HG02943 (cell line): ENCODE measurements at regions not wholly inside any gene's neighbourhood (a gene's known extent, or its start where the extent isn't known, plus 50 kb on each side); places are given as distances from the start of the nearest gene placed in this dataset.
"Not testable (repeated sequence)": the region's sequence is repeated elsewhere in the genome, so short reads cannot be mapped to it uniquely, and the experiment has no call there.

Experiments
- ATAC-seq: cut with Tn5 transposase; IDR thresholded peaks from one replicate; pipeline ENCODE4 v1.9.1; 2021; ENCODE audit warnings: mild to moderate bottlenecking, low read depth, moderate library complexity; ENCODE audit not compliant: unreplicated experiment

DNA sequence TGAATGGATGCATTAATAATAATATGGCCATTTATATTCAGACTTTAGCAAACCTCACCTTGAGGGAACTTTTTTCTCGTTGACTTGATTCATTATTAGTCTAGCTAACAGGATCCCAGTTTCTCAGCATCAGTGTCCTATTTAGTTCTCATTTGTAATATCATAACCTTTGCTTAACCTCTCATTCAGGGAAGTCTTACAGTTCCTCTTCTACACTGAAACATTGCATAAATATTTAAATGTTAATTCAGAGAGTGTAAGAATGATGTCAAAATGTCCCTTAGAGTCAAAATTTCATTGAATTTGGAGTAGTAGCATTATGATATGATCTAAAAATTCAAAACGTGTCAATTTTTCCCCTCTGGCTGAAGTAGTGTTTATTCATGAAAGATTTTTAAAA, 650.1 kb downstream of the EFNA5 start:
- ATAC-seq: no peak

- ATAC-seq: no peak
These were observed 653.1 kb downstream of the EFNA5 start for GRCh38 chr5:107017616-107018015.

- ATAC-seq: no peak
These were observed 658.4 kb downstream of the EFNA5 start for GRCh38 chr5:107012371-107012770.

DNA sequence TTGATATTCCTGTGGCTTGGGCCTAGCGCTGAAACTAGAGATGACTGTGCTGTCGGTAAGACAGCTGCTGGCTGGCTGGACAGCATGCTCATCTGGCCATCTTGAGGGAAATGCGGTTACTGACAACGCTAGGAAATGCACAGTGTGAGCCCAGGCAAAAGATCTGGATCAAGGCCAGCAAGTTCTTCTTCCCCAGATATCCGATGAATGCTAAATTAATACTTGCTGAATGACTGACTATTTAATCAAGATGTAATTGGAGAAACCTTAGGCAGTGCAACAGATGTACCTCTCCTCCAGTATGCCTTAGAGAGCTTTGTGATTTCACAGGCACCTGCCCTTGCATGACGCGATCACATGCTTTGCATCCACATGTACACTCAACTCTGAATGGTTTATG, 659.1 kb downstream of the EFNA5 start:
- ATAC-seq: no peak

- ATAC-seq: no peak
These were observed 660.7 kb downstream of the EFNA5 start for GRCh38 chr5:107010060-107010459.

DNA sequence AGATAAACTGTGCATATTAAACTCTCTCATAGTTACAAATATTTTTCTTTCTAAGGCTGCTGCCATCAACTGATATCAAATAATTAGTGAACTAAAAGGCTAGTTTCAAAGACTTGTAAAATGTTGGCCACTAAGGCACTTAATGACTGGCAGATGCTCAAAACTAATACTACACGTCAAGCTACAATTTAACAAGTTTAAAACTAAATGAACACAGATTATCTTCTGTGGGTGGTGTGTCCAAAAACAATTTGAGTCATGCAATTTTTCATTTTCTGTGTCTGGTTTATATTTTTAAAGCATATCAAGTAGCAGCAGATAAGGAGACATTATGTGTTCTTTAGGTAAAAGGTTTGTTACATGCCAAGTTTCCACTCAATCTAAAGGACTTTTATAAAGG, 665.1 kb downstream of the EFNA5 start:
- no peak for ATAC-seq

- ATAC-seq: no peak
These were observed 665.6 kb downstream of the EFNA5 start for GRCh38 chr5:107005161-107005560.

- ATAC-seq: no peak
These were observed 668.6 kb downstream of the EFNA5 start for GRCh38 chr5:107002115-107002514.

DNA sequence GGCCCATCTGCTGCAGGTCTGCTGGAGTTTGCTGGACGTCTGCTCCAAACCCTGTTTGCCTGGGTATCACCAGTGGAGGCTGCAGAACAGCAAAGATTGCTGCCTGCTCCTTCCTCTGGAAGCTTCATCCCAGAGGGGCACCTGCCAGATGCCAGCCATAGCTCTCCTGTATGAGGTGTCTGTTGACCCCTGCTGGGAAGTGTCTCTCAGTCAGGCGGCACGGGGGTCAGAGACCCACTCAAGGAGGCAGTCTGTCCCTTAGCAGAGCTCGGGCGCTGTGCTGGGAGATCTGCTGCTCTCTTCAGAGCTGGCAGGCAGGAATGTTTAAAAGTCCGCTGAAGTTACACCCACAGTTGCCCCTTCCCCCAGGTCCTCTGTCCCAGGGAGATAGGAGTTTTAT, 671.2 kb downstream of the EFNA5 start:
- ATAC-seq: not testable (repeated sequence)

- no peak for ATAC-seq
These were observed 684.7 kb downstream of the EFNA5 start for GRCh38 chr5:106986006-106986405.

DNA sequence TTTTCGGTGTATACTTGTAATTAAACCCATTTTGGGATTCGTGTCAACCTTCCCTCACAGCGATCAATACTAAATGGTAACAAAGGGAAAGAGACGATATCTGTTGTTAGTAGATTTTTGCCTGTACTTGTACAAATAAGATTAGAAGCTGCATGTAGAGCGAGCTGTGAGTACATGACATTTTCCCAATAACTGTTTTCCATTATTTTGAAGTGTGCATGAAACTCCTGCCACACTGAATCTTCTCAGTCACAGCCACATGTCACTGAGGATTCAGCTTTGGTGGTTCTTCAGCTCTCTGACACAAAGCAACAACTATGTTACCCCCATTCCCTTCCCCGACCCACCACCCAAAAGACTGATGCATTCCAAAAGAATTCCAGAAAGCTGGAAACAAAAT, 685.6 kb downstream of the EFNA5 start:
- ATAC-seq: no peak

DNA sequence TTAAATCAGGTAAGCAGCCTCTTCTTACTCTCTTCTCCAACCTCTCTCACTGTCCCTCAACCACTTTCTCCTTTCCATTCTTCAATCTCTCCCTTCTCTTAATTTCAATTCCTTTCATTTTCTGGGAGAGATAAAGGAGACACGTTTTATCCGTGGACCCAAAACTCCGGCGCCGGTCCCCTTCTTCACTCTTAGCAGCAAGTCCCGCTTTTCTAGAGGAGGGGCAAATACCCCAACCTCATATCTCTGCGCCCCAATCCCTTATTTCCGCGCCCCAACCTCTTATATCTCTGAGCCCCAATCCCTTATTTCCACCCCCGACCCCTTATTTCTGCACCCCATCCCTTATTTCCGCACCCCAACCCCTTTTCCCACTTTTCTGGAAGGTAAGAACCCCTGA, 691.6 kb downstream of the EFNA5 start:
- not testable (repeated sequence) for ATAC-seq

DNA sequence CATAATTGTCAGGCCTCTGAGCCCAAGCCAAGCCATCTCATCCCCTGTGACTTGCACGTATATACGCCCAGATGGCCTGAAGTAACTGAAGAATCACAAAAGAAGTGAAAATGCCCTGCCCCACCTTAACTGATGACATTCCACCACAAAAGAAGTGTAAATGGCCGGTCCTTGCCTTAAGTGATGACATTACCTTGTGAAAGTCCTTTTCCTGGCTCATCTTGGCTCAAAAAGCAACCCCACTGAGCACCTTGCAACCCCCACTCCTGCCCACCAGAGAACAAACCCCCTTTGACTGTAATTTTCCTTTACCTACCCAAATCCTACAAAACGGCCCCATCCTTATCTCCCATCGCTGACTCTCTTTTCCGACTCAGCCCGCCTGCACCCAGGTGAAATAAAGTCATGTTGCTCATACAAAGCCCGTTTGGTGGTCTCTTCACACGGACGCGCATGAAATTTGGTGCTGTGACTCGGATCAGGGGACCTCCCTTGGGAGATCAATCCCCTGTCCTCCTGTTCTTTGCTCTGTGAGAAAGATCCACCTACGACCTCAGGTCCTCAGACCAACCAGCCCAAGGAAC, 692.1 kb downstream of the EFNA5 start:
- ATAC-seq: not testable (repeated sequence)

DNA sequence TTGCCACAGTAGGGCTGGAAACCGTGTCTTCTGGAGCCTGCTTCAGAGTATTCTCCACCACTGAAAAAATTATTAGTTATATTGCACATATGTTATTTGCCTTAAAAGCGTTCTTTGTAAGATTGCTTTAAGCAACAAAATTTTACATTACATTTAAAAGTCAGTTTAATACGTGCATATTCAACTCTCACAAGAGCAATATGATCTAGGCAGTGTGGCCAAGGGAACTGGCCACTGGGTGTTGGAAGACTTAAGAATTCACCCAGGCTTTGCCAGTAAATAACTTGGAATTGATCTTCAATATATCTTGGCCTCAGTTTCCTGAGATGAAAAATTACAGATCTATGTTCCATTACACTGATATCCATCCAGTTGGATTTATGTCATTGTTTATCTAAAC, 694.4 kb downstream of the EFNA5 start:
- ATAC-seq: no peak

GRCh38 chr5:106974272-106974671, 696.5 kb downstream of the EFNA5 start:
- ATAC-seq: no peak

DNA sequence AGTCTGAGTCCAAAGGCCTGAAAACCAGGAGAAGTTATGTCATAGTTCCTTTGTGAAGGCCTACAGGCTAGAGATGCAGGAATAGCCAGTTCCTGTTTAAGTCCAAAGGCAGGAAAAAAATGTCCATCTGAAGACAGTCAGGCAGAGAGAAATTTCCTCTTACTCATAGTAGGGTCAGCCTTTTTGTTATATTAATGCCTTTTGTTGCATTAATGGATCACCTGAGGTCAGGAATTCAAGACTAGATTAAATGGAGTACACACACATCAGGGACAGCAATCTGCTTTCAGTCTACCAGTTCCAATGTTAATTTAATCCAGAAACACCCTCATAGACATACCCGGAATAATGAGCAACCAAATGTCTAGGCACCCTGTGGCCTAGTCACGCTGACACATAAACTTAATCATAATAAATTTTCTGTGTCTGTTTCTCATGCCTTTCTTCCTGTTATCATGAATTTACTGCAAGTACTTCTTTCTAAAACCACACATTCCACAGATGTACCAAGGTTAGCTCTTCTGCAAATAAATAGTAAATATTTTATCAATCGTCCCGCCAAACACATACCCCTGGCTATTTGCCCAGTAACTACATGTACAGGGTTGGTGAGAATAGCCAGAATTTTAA, 703.9 kb downstream of the EFNA5 start:
- ATAC-seq: no peak

DNA sequence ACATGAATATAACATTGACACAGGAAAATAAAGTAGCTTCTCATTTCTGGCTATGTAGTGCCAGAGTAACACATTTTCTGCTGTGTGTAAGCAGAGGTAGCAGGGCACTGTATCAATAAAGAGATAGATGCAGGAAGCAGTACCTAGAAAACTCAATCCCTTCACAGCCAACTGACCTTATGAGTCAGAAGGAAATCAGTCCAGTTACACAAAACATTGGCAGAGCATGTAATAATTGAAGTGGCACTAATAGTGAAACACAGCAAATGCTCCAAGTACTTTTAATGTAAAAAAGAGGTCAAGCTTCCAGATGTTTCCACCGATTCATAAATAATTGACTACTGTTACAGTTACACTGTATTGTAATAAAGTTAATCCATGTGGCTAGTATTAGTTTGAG, 706.6 kb downstream of the EFNA5 start:
- no peak for ATAC-seq

DNA sequence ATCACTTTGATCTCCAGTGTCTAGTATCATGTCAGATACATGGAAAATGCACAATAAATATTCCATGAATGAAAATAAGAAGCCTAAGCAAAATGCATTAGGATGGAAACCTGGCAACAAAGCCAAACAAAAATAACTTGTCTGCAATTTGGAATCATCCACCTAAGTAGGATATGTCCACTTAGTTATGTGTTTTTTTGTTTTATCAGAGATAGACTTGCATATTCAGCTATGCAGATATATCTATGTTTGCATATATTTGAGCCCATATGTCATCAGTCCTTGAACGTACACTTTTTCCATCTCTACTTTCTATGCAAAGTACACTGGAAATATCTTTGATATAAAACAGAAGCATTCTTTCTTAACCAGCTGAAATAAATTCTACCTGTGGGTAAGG, 707.1 kb downstream of the EFNA5 start:
- ATAC-seq: no peak

DNA sequence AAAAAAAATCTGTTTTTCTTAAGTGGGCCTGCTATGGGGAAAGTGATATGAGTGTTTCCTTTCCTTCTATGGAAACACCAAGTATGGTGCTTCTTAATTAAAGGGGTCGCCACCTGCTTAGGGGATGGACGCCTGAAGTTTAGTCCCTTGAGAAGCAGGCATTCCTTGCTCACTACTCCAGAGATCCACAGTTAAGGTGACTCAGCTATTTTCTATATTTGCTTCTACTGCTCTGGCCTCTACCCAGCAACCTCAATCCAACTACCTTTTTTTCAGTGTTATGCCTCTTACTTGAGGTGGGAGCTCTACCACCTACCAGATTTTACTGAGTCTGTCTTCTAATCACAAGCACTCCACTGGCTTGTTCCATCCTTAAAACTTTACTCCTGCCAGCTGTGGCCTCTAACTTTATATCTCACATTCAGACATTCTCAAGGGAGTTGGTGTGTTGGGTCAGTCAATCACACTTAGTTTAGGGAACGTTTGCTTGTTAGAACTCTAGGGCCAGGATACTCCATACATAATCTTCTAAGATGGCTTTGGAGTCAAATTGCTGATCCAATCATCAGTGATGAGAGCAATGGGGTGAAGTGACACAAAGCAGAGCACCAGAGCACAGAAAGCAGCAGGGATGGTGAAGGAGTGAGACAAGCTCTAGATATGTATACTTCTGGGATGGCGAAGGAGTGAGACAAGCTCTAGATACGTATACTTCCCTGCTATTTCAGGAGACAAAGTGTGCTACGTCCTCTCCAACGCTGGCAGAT, 708.1 kb downstream of the EFNA5 start:
- ATAC-seq: no peak

DNA sequence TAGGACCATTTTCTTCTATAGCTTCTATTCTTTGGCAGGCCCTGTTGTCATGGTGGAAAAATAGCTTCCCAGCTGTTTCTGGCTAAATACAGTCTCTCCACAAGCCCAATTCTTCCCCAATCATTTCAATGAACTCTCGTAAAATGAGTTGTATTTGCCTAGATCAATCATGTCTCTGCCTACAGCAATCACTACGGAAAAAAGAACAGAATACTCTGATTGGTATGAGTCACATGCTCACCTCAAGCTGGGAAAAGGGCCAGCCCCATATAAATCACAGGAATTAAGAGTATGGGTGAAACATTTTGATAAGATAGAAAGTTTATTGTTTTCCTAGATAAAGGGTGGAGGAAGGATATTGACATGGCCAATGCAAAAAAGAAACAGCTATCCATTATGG, 711.4 kb downstream of the EFNA5 start:
- ATAC-seq: no peak

DNA sequence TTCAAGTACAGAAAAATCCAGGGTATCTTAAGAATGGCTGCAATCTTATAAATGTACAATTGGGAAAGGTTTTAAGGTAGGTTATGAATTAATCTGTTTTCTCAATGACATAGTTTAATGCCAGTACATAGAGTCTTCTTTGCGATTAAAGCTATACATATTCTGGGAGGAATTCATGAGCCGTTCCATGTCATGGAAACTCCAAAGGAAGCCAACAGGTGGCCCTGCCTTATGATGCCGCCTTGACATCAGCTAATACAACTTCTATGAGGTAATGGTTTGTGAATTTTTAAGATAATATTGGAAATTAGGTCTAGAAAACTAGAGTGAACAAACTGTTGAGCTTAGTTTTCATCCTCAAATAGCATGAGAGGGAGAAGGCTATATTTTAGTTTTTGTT, 713.4 kb downstream of the EFNA5 start:
- no peak for ATAC-seq

DNA sequence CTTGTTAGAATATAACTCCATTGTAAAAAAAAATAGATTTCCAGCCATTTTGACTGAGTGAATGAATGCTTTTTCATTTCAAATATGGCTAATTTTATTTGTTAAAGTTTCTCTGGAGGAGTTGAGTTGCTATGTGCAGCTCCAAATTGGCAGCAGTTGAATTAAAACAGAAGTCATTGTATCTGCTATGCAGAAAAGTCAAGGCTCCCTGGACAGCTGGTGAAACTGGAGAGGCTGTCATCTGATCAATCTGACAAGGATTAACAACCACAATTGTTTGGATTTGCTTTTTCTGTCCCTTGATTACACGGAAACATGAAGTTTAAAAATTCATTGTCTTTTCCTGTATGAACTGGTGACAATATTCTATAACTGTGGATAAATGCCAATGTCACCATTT, 713.9 kb downstream of the EFNA5 start:
- ATAC-seq: no peak
